Upper lobe of right lung (tissue), 1 donor: ENCODE measurements at regions not wholly inside any gene's neighbourhood (a gene's known extent, or its start where the extent isn't known, plus 50 kb on each side); places are given as distances from the start of the nearest gene placed in this dataset.

ENCODE experiments used
- ATAC-seq: fragments of 200-7000 bp; cut with Tn5 transposase; one replicate; pipeline ENCODE4 v1.9.1; 2020; ENCODE audit warnings: mild to moderate bottlenecking, moderate library complexity
- DNase-seq: peaks from one replicate; pipeline ENCODE4 v3.0.0-alpha.2; 2020
- H3K27ac ChIP-seq: fragments of 200-600 bp; one replicate; pipeline ENCODE4 v1.8.0; 2022
- H3K27me3 ChIP-seq: fragments of 200-600 bp; one replicate; pipeline ENCODE4 v1.8.0; 2022; ENCODE audit warnings: mild to moderate bottlenecking
- H3K36me3 ChIP-seq: fragments of 200-600 bp; one replicate; pipeline ENCODE4 v1.8.0; 2022
- H3K4me1 ChIP-seq: fragments of 200-600 bp; one replicate; pipeline ENCODE4 v1.8.0; 2022
- H3K4me3 ChIP-seq: fragments of 200-600 bp; one replicate; pipeline ENCODE4 v1.8.0; 2022; ENCODE audit warnings: mild to moderate bottlenecking
- H3K9me3 ChIP-seq: fragments of 200-600 bp; one replicate; pipeline ENCODE4 v1.8.0; 2022
- CTCF ChIP-seq: fragments of 200-600 bp; IDR thresholded peaks from one replicate; pipeline ENCODE4 v1.8.0; 2022; ENCODE audit warnings: antibody characterized with exemption
- intact Hi-C: fragments of 100-400 bp; cut with DNase I; formaldehyde crosslinking; loops from one replicate; pipeline ENCODE4 v1.11.0; 2022
- donor health status: DM: no; HTN: yes; CAD: no; lungs with severe emphysema.

GRCh38 chr10:84059526-84059925 is 79.8 kb upstream of the GHITM start:
- H3K9me3 ChIP-seq: no peaks in the 10 kb centered on the region
- H3K4me1 ChIP-seq: no peaks in the 10 kb centered on the region
- H3K27me3 ChIP-seq: no peaks in the 10 kb centered on the region
- intact Hi-C loops: no loop called here
- DNase-seq (no peak), ATAC-seq (no peak)
- no peak overlapping the region for H3K27ac ChIP-seq
- no peak for TF ChIP-seq CTCF
- H3K36me3 ChIP-seq: no peaks in the 10 kb centered on the region
- no peak overlapping the region for H3K4me3 ChIP-seq

- Histone ChIP-seq H3K4me3 (no peak overlapping the region), H3K4me1 (no peaks in the 10 kb centered on the region), H3K27ac (no peak overlapping the region), H3K9me3 (no peaks in the 10 kb centered on the region), H3K27me3 (no peaks in the 10 kb centered on the region), H3K36me3 (no peaks in the 10 kb centered on the region)
- intact Hi-C loops: no loop called here
- TF ChIP-seq CTCF: no peak
- no peak for ATAC-seq
- no peak for DNase-seq
These were observed 75.9 kb upstream of the GHITM start for GRCh38 chr10:84063440-84063839.

- intact Hi-C loops: no loop called here
- no peaks in the 10 kb centered on the region for H3K9me3 ChIP-seq
- no peak for TF ChIP-seq CTCF
- no peak overlapping the region for H3K27ac ChIP-seq
- ATAC-seq: no peak
- no peaks in the 10 kb centered on the region for H3K27me3 ChIP-seq
- H3K4me1 ChIP-seq: no peaks in the 10 kb centered on the region
- H3K4me3 ChIP-seq: no peak overlapping the region
- DNase-seq: no peak
- no peaks in the 10 kb centered on the region for H3K36me3 ChIP-seq
These were observed 73.3 kb upstream of the GHITM start for GRCh38 chr10:84065804-84066601.

GRCh38 chr10:84074521-84074920 is 64.8 kb upstream of the GHITM start:
- intact Hi-C loops: no loop called here
- H3K27ac ChIP-seq: no peak overlapping the region
- no peak for ATAC-seq

GRCh38 chr10:84075226-84076046 is 63.9 kb upstream of the GHITM start:
- ATAC-seq: no peak

More at GRCh38 chr10:84074521-84074920, 64.8 kb upstream of the GHITM start:
- Histone ChIP-seq H3K4me1 (no peaks in the 10 kb centered on the region), H3K27me3 (no peaks in the 10 kb centered on the region), H3K9me3 (no peaks in the 10 kb centered on the region), H3K36me3 (no peaks in the 10 kb centered on the region), H3K4me3 (no peak overlapping the region)
- TF ChIP-seq CTCF: no peak
- DNase-seq: no peak

More at GRCh38 chr10:84075226-84076046, 63.9 kb upstream of the GHITM start:
- Histone ChIP-seq H3K4me3 (no peak overlapping the region), H3K4me1 (no peaks in the 10 kb centered on the region), H3K27ac (no peak overlapping the region), H3K9me3 (no peaks in the 10 kb centered on the region), H3K36me3 (no peaks in the 10 kb centered on the region), H3K27me3 (no peaks in the 10 kb centered on the region)
- intact Hi-C loops: no loop called here
- no peak for DNase-seq
- TF ChIP-seq CTCF: no peak
